Ovary (tissue), 7 donors: ENCODE measurements at regions not wholly inside any gene's neighbourhood (a gene's known extent, or its start where the extent isn't known, plus 50 kb on each side); places are given as distances from the start of the nearest gene placed in this dataset.

Experiments
- DNase-seq, 5 donors: peaks; one replicate each; pipeline ENCODE4 v3.0.0-alpha.2; 2019 to 2020
- H3K27ac ChIP-seq, 2 donors: fragments of 200-600 bp; one replicate each; pipeline versions ENCODE4 v1.5.1 to v1.8.0; 2019 to 2022
- H3K27me3 ChIP-seq: fragments of 200-600 bp; one replicate; pipeline ENCODE4 v1.8.0; 2022
- H3K36me3 ChIP-seq: fragments of 200-600 bp; sonication (generic); one replicate; pipeline ENCODE4 v1.5.1; 2019
- H3K4me1 ChIP-seq: one replicate; pipeline ENCODE4 v1.8.1; 2013; ENCODE audit warnings: mild to moderate bottlenecking, moderate library complexity; ENCODE audit not compliant: insufficient read depth
- H3K4me3 ChIP-seq: fragments of 200-600 bp; sonication (generic); one replicate; pipeline ENCODE4 v1.5.1; 2017
- H3K9me3 ChIP-seq, 2 donors: fragments of 200-600 bp in 1 of 2; sonication (generic) in 1 of 2; one replicate each; pipeline versions ENCODE4 v1.5.1 to v1.8.1; 2013 to 2019; ENCODE audit warnings: mild to moderate bottlenecking in 1 of 2, moderate library complexity in 1 of 2
- CTCF ChIP-seq, 3 donors: fragments of 450-650 bp in 2 of 3; fragments of 200-600 bp in 1 of 3; IDR thresholded peaks; one replicate each; pipeline versions ENCODE4 v1.5.1 to v1.8.0; 2016 to 2022; ENCODE audit warnings: antibody characterized with exemption in 3 of 3, mild to moderate bottlenecking in 1 of 3
- EP300 ChIP-seq: sonication (generic); formaldehyde crosslinking; IDR thresholded peaks from one replicate; pipeline ENCODE4 v1.6.1; 2017; ENCODE audit warnings: antibody characterized with exemption
- POLR2A ChIP-seq: fragments of 450-650 bp; IDR thresholded peaks from one replicate; pipeline ENCODE4 v1.6.1; 2017; ENCODE audit warnings: antibody characterized with exemption, mild to moderate bottlenecking, moderate library complexity
- WGBS, 3 donors: extraction: QIAGEN DNeasy Blood & Tissue Kit in 1 of 3; methylation state at CpG; one replicate each; pipeline versions ENCODE4 v1.1.5 to v1.1.7; 2013 to 2017; 5-methylcytosine and 5-hydroxymethylcytosine counted together
- intact Hi-C, 4 donors: fragments of 100-400 bp; cut with DNase I; formaldehyde crosslinking; loops; one replicate each; pipeline versions ENCODE4 v1.11.0 to v1.15.1; 2022 to 2023
- donor health status: DM: no; HTN: no; CAD: no; lungs with moderate emphysema.
- donor health status: DM: no; HTN: no; CAD: no.
- donor health status: Bipolar disorder and iron deficiency.
- donor health status: DM: no; HTN: no; CAD: no.
- donor health status: DM: yes; HTN: yes; CAD: no.

DNA sequence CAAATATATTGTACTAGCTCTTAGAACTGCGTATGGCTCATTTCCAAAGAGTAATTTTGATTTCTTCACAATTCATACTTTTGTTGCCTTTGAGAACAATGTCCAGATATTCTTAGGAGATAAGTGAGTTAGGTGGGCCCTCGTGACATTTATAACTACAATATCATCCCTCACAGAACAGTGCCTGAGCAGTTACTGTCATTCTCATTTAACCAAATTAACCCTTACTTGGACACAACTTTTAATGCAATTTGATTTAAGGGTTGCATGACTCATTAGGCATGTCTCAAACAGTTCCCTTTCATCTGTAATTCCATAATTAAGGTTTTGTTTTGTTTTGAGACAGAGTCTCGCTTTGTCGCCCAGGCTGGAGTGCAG lies 68.1 kb upstream of the DNAH14 start:
- H3K4me1 ChIP-seq = no peaks in the 10 kb centered on the region
- no peak overlapping the region for H3K27ac ChIP-seq
- H3K36me3 ChIP-seq = no peaks in the 10 kb centered on the region
- intact Hi-C loops = loop anchor here in 1 of 4 donors (5.0 kb wide), 1 partner anchor 214 kb away; no protein-coding TSS in a partner anchor
- no peaks in the 10 kb centered on the region for H3K27me3 ChIP-seq
- 57 to 68% (median 60%) methylated on average over 4 of the region's 4 CpGs for WGBS, 3 donors
- TF ChIP-seq POLR2A (no peak), CTCF (IDR thresholded peaks at IDR 0.05) (no peak), EP300 (no peak)
- H3K9me3 ChIP-seq = no peaks in the 10 kb centered on the region
- no peak overlapping the region for H3K4me3 ChIP-seq
- no peak for DNase-seq

DNA sequence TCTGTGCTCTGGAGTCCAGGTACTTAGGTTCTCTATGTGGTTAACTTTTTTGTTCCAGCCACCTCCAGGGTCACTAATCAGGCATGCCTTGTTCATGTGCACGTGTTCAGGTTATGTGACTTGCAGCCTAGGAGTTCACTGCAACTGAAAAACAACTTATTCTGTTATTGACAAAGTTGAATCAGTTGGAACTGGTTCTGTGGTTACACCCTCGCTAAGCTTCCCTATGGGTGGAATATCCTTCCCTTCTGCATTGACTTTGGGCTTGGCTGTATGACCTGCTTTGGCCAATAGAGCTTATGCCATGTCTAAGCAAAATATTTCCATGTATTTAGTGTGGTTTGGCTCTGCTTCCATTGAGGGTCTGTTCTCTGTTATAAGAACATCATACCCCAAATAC lies 66.0 kb upstream of the DNAH14 start:
- no peak overlapping the region for H3K4me3 ChIP-seq
- no peaks in the 10 kb centered on the region for H3K4me1 ChIP-seq
- H3K9me3 ChIP-seq = no peaks in the 10 kb centered on the region
- TF ChIP-seq CTCF (IDR thresholded peaks at IDR 0.05) = no peak
- no peak for TF ChIP-seq EP300
- TF ChIP-seq POLR2A = no peak
- no peaks in the 10 kb centered on the region for H3K27me3 ChIP-seq
- H3K36me3 ChIP-seq = no peaks in the 10 kb centered on the region
- 77 to 86% (median 81%) methylated on average over 2 of the region's 2 CpGs for WGBS, 3 donors
- intact Hi-C loops = loop anchor here in 1 of 4 donors (5.0 kb wide), 1 partner anchor 216 kb away; no protein-coding TSS in a partner anchor
- DNase-seq = no peak
- no peak overlapping the region for H3K27ac ChIP-seq

DNA sequence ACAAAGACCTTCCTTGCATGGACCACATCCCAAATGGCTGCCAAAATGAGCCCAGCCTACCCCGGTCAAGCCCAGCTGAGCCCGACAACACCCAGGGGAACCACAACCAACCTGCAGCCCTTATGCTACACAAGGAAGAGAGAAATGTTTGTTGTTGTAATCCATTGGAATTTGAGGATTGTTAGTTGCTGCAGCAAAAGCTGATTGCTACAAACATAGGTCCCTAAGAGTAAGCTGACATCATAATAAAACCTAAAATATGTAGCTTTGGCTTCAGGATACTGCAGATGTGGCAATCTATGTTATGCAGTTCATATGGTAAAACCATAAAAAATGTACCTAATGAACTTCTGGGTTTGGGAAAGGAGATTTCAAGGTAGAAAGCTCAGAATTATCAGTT lies 65.5 kb upstream of the DNAH14 start:
- WGBS, 3 donors = 45 to 73% (median 65%) methylated on average over 2 of the region's 2 CpGs
- Histone ChIP-seq H3K27ac (no peak overlapping the region), H3K4me1 (no peaks in the 10 kb centered on the region), H3K36me3 (no peaks in the 10 kb centered on the region), H3K9me3 (no peaks in the 10 kb centered on the region), H3K4me3 (no peak overlapping the region), H3K27me3 (no peaks in the 10 kb centered on the region)
- intact Hi-C loops = loop anchor here in 1 of 4 donors (5.0 kb wide), 1 partner anchor 217 kb away; no protein-coding TSS in a partner anchor
- TF ChIP-seq CTCF (IDR thresholded peaks at IDR 0.05) (no peak), EP300 (no peak), POLR2A (no peak)
- DNase-seq = no peak

DNA sequence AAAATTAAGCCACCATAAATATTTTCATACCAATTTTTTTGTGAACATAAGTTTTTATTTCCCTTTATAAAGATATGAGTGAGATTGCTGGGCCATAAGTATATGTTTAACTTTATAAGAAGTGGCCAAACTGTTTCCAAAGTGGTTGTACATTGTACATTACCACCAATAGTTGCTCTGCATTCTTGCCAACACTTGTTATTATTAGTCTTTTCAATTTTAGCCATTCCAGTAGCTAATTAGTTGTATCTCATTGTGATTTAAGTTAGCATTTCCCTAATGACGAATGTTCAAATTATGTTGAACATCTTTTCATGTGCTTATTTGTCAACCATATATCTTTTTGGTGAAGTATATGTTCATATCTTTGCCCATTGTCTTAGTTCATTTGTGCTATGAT lies 64.0 kb upstream of the DNAH14 start:
- 87 to 91% (median 87%) methylated on average over 1 of the region's 1 CpG for WGBS, 3 donors
- Histone ChIP-seq H3K4me1 (no peaks in the 10 kb centered on the region), H3K4me3 (no peak overlapping the region), H3K9me3 (no peaks in the 10 kb centered on the region), H3K27ac (no peak overlapping the region), H3K36me3 (no peaks in the 10 kb centered on the region), H3K27me3 (no peaks in the 10 kb centered on the region)
- TF ChIP-seq CTCF (IDR thresholded peaks at IDR 0.05) (no peak), EP300 (no peak), POLR2A (no peak)
- no peak for DNase-seq
- intact Hi-C loops = no loop called here

DNA sequence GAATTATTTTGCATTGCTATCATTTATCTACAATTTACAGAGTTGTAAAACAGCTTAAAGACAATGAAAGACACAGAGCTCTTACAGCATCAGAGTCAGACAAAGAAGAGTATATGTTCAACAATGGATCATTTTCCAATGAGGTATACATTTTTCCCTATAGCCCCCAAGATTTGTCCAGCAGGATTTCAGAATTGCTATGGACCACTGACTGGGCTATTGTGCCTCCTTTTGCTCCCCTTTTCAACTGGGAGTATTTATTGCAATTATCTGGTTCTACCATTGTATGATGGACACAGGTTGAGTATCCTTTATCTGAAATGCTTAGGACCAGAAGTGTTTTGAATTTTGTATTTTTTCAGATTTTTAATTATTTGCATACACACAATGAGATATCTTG lies 62.5 kb upstream of the DNAH14 start:
- no peaks in the 10 kb centered on the region for H3K27me3 ChIP-seq
- intact Hi-C loops = no loop called here
- no peaks in the 10 kb centered on the region for H3K4me1 ChIP-seq
- H3K36me3 ChIP-seq = no peaks in the 10 kb centered on the region
- TF ChIP-seq CTCF (IDR thresholded peaks at IDR 0.05) = no peak
- TF ChIP-seq EP300 = no peak
- TF ChIP-seq POLR2A = no peak
- H3K9me3 ChIP-seq = no peaks in the 10 kb centered on the region
- DNase-seq = no peak
- H3K27ac ChIP-seq = no peak overlapping the region
- no peak overlapping the region for H3K4me3 ChIP-seq
